Mesothelial cell of epicardium (in vitro differentiated cells): ENCODE measurements at regions not wholly inside any gene's neighbourhood (a gene's known extent, or its start where the extent isn't known, plus 50 kb on each side); places are given as distances from the start of the nearest gene placed in this dataset.

Source experiments
- DNase-seq, 2 experiments: peaks; one replicate each; pipeline ENCODE4 v3.0.0; 2021; ENCODE audit warnings: low spot score in 2 of 2; ENCODE audit not compliant: unreplicated experiment in 2 of 2
- H3K27ac Mint-ChIP-seq: 2 replicates; pipeline ENCODE4 v1.8.0; 2021; ENCODE audit warnings: mixed read lengths
- H3K27me3 Mint-ChIP-seq: 2 replicates; pipeline ENCODE4 v1.8.0; 2021; ENCODE audit warnings: low read depth, mixed read lengths
- H3K36me3 Mint-ChIP-seq: 2 replicates; pipeline ENCODE4 v1.8.0; 2021; ENCODE audit warnings: mixed read lengths
- H3K4me1 Mint-ChIP-seq: 2 replicates; pipeline ENCODE4 v1.8.0; 2021; ENCODE audit warnings: mixed read lengths
- H3K4me3 Mint-ChIP-seq: 2 replicates; pipeline ENCODE4 v1.8.0; 2021; ENCODE audit warnings: mild to moderate bottlenecking, moderate library complexity, mixed read lengths
- H3K9me3 Mint-ChIP-seq: 2 replicates; pipeline ENCODE4 v1.8.0; 2021; ENCODE audit warnings: mixed read lengths
- CTCF ChIP-seq: fragments of 200-600 bp; sonication (generic); IDR thresholded peaks from one replicate; pipeline ENCODE4 v1.5.0; 2021; ENCODE audit warnings: antibody characterized with exemption; ENCODE audit not compliant: unreplicated experiment

- H3K9me3 Mint-ChIP-seq = no peaks in the 10 kb centered on the region
- H3K4me1 Mint-ChIP-seq = peaks cover 2% of the 10 kb centered on the region
- H3K4me3 Mint-ChIP-seq = no peak overlapping the region
- H3K27me3 Mint-ChIP-seq = peaks cover 37% of the 10 kb centered on the region
- no peak overlapping the region for H3K27ac Mint-ChIP-seq
- no peak for DNase-seq
- no peak for TF ChIP-seq CTCF
- no peaks in the 10 kb centered on the region for H3K36me3 Mint-ChIP-seq
These were observed 334.8 kb upstream of the SHH start for GRCh38 chr7:156147104-156147503.

- H3K9me3 Mint-ChIP-seq = no peaks in the 10 kb centered on the region
- TF ChIP-seq CTCF = no peak
- no peak for DNase-seq
- no peak overlapping the region for H3K4me3 Mint-ChIP-seq
- H3K36me3 Mint-ChIP-seq = no peaks in the 10 kb centered on the region
- peaks cover 38% of the 10 kb centered on the region for H3K27me3 Mint-ChIP-seq
- peaks cover 4% of the 10 kb centered on the region for H3K4me1 Mint-ChIP-seq
- H3K27ac Mint-ChIP-seq = no peak overlapping the region
These were observed 333.7 kb upstream of the SHH start for GRCh38 chr7:156145996-156146395.

DNA sequence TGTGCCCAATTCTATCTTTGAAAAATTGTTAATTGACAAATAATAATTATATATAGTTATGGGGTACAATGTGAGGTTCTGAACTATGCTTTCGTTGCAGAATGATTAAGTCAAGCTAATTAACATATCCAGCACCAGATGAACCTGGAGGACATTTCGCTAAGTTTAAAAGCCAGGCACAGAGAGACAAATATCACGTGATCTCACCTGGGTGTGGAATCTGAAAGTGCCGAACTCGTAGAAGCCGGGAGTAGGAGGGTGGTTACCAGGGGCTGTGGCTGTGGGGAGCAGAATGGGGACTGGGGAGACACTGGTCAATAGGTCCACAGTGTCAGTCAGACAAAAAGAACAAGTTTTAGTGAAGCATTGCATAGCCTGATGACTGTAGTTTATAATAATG lies 332.9 kb upstream of the SHH start:
- H3K9me3 Mint-ChIP-seq = no peaks in the 10 kb centered on the region
- peaks cover 43% of the 10 kb centered on the region for H3K27me3 Mint-ChIP-seq
- peaks cover 4% of the 10 kb centered on the region for H3K4me1 Mint-ChIP-seq
- no peak overlapping the region for H3K27ac Mint-ChIP-seq
- TF ChIP-seq CTCF = no peak
- H3K4me3 Mint-ChIP-seq = no peak overlapping the region
- DNase-seq = no peak
- no peaks in the 10 kb centered on the region for H3K36me3 Mint-ChIP-seq

DNA sequence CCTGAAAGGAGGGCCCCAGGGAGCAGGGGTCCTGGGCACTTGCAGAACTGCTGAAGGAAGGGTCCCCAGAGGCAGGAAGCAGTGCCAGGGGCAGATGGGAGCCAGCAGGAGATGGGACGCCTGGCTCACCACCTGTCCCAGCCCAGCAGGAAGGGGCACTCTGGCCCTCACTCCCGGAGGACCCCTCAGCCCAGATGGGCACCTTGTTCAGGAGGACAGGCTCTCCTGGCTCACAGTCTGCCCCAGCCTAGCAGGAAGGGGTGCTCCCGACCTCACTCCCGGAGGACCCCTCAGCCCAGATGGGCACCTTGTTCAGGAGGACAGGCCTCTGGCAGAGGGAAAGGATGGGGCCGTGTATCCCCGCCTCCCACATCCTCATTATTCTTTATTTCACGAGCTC lies 331.4 kb upstream of the SHH start:
- no peak for TF ChIP-seq CTCF
- Mint-ChIP-seq H3K27ac (no peak overlapping the region), H3K36me3 (no peaks in the 10 kb centered on the region), H3K27me3 (peaks cover 52% of the 10 kb centered on the region), H3K4me3 (no peak overlapping the region), H3K4me1 (peaks cover 4% of the 10 kb centered on the region), H3K9me3 (no peaks in the 10 kb centered on the region)
- no peak for DNase-seq

- Mint-ChIP-seq H3K4me3 (no peak overlapping the region), H3K9me3 (no peaks in the 10 kb centered on the region), H3K4me1 (peaks cover 4% of the 10 kb centered on the region), H3K27ac (no peak overlapping the region), H3K36me3 (no peaks in the 10 kb centered on the region), H3K27me3 (peaks cover 55% of the 10 kb centered on the region)
- TF ChIP-seq CTCF = no peak
- DNase-seq = no peak
These were observed 330.9 kb upstream of the SHH start for GRCh38 chr7:156143158-156143557.

DNA sequence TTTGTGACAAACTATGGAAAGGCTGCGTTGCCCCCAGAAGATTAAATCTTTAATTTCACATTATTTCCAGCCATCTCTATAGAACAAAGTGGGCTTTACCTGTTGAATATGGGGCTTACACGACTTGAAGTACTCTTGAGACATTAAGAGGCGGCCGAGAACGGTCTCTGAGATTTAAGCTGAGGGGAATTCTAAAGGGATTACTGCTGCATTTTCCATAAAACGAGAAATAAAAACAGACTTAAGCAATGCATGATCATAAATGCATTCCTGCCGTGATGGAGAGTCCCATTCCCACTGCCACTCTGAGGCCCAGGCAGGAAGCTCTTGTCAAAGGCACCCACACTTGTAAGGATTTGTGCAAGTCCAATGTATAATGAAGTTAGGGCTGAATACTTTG lies 329.7 kb upstream of the SHH start:
- Mint-ChIP-seq H3K9me3 (no peaks in the 10 kb centered on the region), H3K4me3 (no peak overlapping the region), H3K4me1 (peaks cover 4% of the 10 kb centered on the region), H3K27me3 (peaks cover 59% of the 10 kb centered on the region), H3K36me3 (no peaks in the 10 kb centered on the region), H3K27ac (no peak overlapping the region)
- no peak for TF ChIP-seq CTCF
- DNase-seq = no peak
